ENCODE measurements at regions not wholly inside any gene's neighbourhood (a gene's known extent, or its start where the extent isn't known, plus 50 kb on each side); places are given as distances from the start of the nearest gene placed in this dataset.

DNA sequence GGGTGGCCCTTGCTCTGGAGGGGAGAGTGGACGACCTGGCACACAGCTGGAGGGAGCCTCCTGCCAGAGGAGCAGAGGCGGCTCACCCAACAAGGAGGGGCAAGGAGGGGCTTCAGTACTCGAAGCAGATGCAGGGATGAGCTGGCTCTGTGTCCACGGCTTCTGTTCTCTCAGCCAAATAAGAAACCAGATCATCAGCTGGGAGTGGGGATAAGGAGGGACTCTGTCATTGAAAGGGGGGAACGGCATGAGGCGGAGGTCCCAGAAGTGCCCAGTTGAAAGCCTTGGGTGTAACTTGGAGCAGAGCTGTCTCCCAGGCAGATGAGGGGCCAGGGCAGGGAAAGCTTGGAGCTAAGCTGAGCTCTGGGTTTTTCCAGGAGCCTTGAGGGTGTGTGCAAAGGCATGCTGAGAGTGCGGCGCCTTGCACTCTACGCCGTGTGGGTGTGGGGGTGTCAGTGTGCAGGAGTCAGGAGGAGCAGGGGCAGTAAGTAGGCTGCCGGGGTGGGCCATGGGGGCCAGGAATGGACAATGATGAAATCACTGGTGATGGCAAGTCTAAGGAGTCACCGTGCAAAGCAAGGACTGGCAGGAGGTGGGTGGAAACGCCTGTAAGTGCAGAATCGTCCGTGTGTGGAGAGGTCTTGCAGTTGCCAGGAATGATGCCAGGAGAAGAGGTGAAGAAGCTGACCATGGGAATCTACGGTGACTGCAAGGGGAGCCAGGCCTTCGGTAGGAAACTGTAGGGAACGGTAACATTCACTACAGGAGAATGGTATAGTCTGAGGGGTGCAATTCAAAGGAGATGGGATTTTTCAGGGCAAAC is 85.4 kb upstream of the FOXQ1 start:
- H3K27ac ChIP-seq, result no peak overlapping the region
- no peak for DNase-seq
- no peaks in the 10 kb centered on the region for H3K4me1 ChIP-seq
- intact Hi-C loops (cut with DNase I; ENCODE audit: low total_unique reads), result no loop called here
- no peaks in the 10 kb centered on the region for H3K9me3 ChIP-seq
- no peaks in the 10 kb centered on the region for H3K27me3 ChIP-seq
- WGBS, 2 donors, result 60 to 63% methylated on average over 18 of the region's 18 CpGs
- no peaks in the 10 kb centered on the region for H3K36me3 ChIP-seq (ENCODE audit: low read depth, missing control alignments)
- no peak overlapping the region for H3K4me3 ChIP-seq
- TF ChIP-seq, protein P1, sequence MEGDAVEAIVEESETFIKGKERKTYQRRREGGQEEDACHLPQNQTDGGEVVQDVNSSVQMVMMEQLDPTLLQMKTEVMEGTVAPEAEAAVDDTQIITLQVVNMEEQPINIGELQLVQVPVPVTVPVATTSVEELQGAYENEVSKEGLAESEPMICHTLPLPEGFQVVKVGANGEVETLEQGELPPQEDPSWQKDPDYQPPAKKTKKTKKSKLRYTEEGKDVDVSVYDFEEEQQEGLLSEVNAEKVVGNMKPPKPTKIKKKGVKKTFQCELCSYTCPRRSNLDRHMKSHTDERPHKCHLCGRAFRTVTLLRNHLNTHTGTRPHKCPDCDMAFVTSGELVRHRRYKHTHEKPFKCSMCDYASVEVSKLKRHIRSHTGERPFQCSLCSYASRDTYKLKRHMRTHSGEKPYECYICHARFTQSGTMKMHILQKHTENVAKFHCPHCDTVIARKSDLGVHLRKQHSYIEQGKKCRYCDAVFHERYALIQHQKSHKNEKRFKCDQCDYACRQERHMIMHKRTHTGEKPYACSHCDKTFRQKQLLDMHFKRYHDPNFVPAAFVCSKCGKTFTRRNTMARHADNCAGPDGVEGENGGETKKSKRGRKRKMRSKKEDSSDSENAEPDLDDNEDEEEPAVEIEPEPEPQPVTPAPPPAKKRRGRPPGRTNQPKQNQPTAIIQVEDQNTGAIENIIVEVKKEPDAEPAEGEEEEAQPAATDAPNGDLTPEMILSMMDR (IDR thresholded peaks at IDR 0.05), result no peak
- no peak for TF ChIP-seq POLR2A (IDR thresholded peaks at IDR 0.05)

DNA sequence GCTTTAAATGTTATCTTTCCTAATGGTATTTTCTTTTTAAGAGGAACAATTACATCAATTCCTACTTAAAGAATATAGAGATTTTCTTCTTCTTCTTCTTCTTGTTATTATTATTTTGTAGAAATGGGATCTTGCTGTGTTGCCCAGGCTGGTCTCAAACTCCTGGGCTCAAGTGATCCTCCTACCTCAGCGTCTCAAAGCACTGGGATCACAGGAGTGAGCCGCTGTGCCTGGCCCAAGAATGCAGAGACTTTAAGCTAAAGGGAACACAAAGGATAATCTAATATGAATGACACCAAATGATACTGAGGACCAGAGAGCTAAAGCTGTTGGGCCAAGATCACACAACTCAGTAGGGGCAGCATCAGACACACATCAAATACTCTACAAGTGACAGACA is 87.4 kb upstream of the FOXQ1 start:
- Histone ChIP-seq H3K27me3 (no peaks in the 10 kb centered on the region), H3K27ac (no peak overlapping the region), H3K4me1 (no peaks in the 10 kb centered on the region), H3K9me3 (no peaks in the 10 kb centered on the region), H3K4me3 (no peak overlapping the region), H3K36me3 (ENCODE audit: low read depth, missing control alignments) (no peaks in the 10 kb centered on the region)
- TF ChIP-seq POLR2A (IDR thresholded peaks at IDR 0.05), result no peak
- TF ChIP-seq, protein P1 (IDR thresholded peaks at IDR 0.05), result no peak
- intact Hi-C loops (cut with DNase I; ENCODE audit: low total_unique reads), result no loop called here
- 93 to 98% methylated on average over 2 of the region's 2 CpGs for WGBS, 2 donors
- DNase-seq, result no peak

GRCh38 chr6:1222728-1223595 is 88.9 kb upstream of the FOXQ1 start:
- 56 to 59% methylated on average over 12 to 13 of the region's 13 CpGs for WGBS, 2 donors
- intact Hi-C loops (cut with DNase I; ENCODE audit: low total_unique reads), result no loop called here
- Histone ChIP-seq H3K27me3 (no peaks in the 10 kb centered on the region), H3K36me3 (ENCODE audit: low read depth, missing control alignments) (no peaks in the 10 kb centered on the region), H3K9me3 (no peaks in the 10 kb centered on the region), H3K27ac (peak overlapping the region in 1 of 2 donors; percentile 41), H3K4me3 (no peak overlapping the region), H3K4me1 (no peaks in the 10 kb centered on the region)
- TF ChIP-seq POLR2A (IDR thresholded peaks at IDR 0.05), result no peak
- TF ChIP-seq, protein P1 (IDR thresholded peaks at IDR 0.05), result no peak
- peak; percentile 61 for DNase-seq

DNA sequence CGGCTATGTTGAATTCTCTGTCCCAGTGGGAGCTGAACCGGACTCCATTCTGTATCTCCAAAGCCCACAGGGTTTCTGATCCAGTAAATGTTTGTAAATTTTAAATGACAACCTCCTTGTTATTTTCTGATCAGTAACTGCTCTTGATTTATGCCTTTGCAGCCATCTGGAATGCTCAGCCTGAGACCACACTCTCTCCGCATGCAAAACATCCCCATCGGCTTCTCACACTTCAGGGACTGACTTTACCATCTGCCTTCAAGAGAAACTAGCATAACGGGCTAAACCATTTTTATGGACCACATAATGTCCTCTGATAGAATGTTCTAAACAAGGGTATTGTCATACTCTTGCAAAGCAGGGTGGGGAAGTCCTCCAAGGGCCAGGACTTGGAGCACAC is 94.5 kb upstream of the FOXQ1 start:
- no peaks in the 10 kb centered on the region for H3K9me3 ChIP-seq
- H3K36me3 ChIP-seq (ENCODE audit: low read depth, missing control alignments), result no peaks in the 10 kb centered on the region
- no peak for DNase-seq
- H3K4me3 ChIP-seq, result no peak overlapping the region
- H3K4me1 ChIP-seq, result no peaks in the 10 kb centered on the region
- intact Hi-C loops (cut with DNase I; ENCODE audit: low total_unique reads), result no loop called here
- no peak overlapping the region for H3K27ac ChIP-seq
- WGBS, 2 donors, result 76 to 81% methylated on average over 5 of the region's 5 CpGs
- H3K27me3 ChIP-seq, result no peaks in the 10 kb centered on the region
- no peak for TF ChIP-seq POLR2A (IDR thresholded peaks at IDR 0.05)
- TF ChIP-seq, protein P1 (IDR thresholded peaks at IDR 0.05), result no peak

All from testis (tissue), 2 donors.